ENCODE measurements at regions not wholly inside any gene's neighbourhood (a gene's known extent, or its start where the extent isn't known, plus 50 kb on each side); places are given as distances from the start of the nearest gene placed in this dataset.

DNA sequence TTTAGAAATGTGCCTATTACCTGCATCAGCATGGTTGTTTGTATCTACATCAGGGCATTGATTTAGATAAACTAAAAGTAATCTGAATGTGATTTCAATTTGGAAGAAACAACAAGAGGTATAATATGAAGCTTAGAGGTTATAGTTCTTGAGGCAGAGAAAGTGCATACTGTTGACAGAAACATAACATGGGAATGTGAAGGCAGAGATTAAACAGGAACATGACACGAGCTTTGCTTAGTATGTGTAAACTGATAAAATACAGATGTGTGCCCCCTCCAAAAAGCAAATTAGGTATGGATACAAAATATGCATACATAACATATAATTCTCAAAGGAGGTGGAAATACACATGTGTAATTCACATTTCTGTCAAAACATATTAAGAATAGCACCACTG, 1180.2 kb upstream of the ADGRL3 start:
- no peak for DNase-seq (ENCODE audit: low spot score)

DNA sequence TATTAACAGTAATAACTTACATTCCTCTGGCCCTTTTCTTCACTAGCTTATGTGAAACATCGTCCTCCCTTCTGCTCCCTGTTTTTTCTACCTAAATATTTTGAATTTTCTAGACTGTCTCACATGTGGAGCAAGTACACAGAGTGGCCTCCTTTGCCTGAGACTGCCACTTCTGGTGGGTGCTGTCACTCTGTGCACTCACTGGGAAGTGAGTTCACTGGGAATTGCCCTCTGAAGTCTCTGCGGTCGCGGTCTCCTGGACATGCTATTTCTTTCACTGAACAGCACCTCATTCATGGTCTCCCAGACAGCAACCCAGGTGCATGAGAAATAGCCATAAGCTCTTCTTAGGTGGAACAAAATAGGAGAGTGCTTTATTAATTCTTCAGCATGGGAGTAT, 1179.7 kb upstream of the ADGRL3 start:
- DNase-seq (ENCODE audit: low spot score): no peak

DNA sequence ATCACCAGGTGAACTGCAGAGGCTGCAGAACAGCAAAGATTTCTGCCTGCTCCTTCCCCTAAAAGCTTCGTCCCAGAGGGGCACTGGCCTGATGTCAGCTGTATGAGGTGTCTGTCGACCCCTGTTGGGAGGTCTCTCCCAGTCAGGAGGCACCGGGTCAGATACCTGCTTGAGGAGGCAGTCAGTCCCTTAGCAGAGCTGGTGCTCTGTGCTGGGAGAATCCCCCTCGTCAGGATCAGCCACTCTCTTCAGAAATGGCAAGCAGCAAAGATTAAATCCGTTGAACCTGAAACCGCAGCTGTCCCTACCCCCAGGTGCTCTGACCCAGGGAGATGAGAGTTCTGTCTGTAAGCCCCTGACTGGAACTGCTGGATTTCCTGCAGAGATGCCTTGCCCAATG, 1166.3 kb upstream of the ADGRL3 start:
- no peak for DNase-seq (ENCODE audit: low spot score)

DNA sequence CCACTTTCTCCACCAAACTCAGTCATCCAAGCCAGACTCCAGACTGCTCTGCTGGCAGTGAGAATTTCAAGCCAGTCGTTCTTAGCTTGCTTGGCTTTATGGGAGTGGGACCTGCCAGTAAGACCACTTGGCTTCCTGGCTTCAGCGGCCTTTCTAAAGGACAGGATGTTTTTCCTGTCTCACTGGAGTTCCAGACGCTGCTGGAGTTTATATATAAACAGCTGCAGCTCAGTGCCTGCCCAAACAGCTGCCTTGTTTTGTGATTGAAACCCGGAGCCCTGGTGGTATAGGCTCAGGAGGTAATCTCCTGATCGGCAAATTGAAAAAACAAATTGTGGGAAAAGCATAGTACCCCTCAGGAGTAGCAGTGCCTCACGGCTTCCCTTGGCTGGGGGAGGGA, 1165.8 kb upstream of the ADGRL3 start:
- DNase-seq (ENCODE audit: low spot score): no peak

DNA sequence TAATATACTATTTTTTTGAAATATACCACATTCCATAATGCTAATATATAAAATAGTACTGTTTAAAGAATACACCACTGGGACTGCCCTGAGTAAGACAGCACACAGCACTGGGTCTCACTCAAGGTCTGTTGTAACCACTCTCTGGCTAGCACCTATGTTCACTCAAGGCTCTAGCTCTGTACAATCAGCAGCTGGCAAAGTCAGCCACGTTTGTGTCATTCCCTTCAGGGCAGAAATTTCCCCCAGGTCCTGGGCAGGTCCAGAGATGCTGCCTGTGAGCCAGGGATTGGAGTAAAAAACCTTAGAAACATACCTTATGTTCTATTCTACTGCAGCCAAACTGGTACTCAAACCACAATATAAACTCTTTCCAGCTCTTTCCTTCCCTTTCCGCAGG, 1160.2 kb upstream of the ADGRL3 start:
- no peak for DNase-seq (ENCODE audit: low spot score)

DNA sequence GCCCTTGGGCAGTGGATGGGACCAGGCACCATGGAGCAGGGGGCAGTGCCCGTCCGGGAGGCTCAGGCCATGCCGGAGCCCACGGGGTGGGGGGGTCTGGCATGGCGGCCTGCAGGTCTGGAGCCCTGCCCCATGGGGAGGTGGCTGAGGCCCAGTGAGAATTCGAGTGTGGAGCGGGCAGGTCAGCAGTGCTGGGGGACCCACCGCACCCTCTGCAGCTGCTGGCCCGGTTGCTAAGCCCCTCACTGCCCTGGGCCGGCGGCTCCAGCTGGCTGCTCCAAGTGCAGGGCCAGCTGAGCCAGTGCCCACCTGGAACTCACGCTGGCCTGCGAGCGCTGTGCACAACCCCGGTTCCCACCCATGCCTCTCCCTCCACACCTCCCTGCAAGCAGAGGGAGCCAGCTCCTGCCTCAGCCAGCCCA, 1157.9 kb upstream of the ADGRL3 start:
- DNase-seq (ENCODE audit: low spot score): no peak

DNA sequence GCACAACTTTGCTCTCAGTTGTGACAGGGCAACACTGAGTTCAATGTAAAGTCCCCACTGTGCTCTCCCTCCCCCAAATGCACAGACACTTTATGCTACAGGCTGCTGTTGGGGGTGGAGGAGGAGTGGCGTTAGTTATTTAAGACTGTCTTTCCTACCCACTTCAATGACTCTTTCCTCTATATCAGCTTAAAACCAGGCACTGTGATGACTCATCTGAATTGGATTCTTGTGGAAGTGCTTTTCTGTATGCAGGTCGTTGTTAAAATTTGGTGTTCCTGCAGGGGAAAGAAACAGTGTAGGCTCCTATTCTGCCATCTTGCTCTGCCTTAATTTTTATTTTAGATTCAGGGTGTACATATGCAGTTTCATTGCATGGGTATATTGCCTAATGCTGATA, 1157.2 kb upstream of the ADGRL3 start:
- DNase-seq (ENCODE audit: low spot score): no peak

DNA sequence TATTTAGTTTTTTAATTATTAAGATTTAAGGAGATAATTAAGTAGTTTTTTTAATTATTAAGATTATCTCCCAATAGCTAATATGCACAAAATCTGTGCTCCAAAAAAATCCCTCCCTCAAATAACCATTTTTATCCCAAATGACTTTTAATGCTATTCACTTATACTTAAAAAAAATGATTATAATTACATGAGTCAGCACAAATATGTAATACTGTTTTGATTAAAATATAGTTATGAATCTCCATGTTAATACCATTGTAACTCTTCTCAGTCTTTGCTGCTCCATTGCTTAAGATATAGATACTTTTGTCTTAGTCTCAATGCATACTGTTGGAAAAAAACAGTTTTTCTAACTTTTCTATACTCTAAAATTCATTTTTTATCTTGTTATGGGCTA, 1121.1 kb upstream of the ADGRL3 start:
- DNase-seq (ENCODE audit: low spot score): no peak

DNA sequence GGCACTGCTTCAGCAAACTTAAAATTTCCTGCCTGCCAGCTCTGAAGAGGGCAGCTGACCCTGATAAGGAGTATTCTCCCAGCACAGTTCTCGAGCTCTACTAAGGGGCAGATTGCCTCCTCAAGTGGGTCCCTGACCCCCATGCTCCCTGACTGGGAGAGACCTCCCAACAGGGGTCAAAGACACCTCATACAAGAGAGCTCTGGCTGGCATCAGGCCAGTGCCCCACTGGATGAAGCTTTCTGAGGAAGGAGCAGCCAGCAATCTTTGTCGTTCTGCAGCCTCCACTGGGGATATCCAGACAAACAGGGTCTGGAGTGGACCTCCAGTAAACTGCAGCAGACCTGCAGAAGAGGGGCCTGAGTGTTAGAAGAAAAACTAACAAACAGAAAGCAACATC, 1118.3 kb upstream of the ADGRL3 start:
- no peak for DNase-seq (ENCODE audit: low spot score)

DNA sequence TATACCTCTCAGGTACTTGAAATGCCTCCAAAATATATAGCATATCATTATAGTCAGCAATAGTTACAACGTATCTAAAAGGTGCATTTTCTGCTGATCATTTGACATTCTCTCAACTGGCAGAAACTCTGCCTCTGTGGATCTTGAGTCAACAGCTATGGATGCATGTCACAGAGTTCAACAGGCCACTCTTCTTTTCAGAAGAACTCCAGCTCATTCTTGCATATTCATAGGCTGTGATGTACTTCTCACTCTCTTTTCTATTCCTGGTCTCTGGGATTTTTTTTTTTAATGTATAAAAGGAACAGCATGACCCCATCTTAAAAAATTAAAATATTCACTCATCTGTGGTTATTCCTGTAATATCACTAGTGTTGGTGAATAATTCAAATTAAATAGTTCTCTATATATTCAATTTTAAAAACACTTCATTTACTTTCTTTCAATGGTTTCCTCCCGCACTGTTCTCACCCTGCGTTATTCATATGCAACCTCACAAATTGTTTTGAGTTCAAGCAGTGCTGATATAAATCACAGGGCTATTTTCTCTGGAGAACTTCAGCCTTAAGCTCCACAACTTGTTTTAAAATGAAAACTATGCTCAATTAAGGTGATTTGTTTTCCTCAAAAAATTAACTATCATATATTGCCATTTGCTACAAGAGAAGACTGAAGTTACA, 1111.2 kb upstream of the ADGRL3 start:
- DNase-seq (ENCODE audit: low spot score): no peak

DNA sequence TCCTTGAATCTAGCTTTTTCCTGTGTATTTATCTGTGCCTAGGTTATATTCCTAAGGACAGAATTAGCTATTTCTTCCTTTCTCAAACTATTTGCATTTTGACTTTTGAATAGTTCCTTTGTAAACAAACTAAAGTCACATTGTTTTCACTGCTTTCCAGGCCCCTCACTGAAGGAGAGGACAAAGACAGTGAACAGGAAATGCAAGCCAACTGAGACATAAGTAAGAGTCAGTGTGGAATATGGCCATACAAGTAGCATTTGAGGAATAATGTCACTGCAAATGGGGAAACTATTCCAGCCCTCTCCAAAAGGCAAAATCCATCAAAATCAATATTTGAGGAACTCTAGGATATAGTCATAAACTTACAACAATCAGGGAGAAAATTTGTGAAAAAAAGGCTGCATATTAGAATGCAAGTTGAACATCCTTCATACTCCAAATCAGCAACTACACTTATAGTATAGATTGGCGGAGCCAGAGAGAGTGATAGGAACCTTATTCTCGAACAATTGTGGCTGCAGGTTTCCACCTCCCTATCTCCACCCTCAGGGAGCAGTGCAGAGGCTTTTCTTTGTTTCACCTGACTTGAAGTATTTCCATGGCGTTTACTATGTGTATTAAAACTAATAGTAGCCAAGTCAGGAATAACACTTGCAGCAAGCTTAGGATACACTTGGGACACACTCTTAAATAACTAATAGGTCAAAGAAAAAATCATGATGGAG, 1110.4 kb upstream of the ADGRL3 start:
- DNase-seq (ENCODE audit: low spot score): no peak

DNA sequence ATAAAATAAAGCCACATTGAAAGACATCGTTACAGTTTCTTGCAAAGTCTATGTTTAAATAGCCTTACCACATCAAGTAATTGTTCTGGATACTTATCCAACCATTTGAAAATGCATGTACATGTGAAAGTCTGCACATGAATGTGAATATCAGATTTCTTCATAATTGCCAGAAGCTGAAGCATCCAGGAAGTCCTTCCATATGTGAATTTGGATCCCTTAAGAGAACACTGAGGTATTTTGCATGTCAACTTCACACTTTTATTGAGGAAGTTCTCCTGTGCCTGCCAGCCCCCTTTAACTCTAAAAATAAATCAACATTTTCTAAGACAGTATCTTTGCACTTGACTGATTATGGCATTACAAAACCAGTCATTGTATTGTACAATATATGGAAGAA, 1103.5 kb upstream of the ADGRL3 start:
- DNase-seq (ENCODE audit: low spot score): no peak

DNA sequence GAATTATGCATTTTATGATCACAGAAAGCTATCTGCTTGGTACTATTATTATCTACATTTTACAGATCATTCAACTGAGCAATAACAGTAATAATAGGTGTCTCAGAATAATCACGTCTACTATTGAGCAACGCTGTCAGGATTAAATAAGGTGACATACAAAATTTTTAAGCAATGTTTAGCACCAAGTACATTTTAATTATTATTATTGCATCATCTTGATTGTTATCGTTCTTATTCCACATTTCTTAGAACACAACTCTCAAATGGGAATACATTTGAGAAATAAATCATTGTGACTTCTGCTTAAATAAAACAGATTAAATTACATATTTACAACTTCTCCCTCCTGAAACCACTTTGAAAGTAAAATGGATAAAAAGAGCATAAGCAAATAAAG, 1083.5 kb upstream of the ADGRL3 start:
- no peak for DNase-seq (ENCODE audit: low spot score)

DNA sequence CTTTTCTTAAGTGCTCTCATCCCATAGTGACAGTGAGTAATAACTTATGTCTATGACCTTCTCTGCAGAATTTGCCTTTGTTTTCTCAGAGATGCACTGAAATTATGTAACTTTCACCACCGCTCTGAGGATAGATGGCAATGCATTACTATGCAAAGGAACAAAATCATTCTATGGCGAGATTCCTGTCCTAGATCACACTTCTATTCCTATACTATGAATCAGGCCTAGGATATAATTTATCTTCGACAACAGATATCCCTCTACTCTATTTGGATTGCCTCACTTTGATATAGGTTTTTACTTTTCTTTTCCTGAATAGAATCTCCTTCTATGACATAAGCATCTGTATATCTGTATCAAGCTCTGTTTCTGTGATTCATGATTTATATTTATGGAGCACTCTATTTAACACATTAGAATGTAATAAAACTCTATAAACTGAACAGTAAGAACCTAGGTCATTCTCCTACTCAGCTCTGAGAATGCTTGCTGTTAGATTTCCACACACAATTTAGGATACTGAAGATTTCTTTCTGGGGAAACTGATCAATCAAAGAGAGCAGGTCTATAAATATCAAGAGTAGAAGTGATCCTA, 1082.3 kb upstream of the ADGRL3 start:
- no peak for DNase-seq (ENCODE audit: low spot score)

DNA sequence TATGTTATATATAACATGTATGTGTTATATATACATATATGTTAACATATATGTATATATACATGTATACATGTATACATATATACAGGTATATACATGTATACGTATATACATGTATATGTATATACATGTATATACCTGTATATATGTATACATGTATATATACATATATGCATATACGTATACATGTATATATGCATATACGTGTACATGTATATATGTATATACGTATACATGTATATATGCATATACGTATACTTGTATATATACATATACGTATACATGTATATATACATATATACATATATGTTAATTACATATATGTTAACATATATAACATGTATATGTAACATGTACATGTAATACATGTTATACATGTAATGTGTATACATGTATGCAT, 1077.3 kb upstream of the ADGRL3 start:
- no peak for DNase-seq (ENCODE audit: low spot score)

DNA sequence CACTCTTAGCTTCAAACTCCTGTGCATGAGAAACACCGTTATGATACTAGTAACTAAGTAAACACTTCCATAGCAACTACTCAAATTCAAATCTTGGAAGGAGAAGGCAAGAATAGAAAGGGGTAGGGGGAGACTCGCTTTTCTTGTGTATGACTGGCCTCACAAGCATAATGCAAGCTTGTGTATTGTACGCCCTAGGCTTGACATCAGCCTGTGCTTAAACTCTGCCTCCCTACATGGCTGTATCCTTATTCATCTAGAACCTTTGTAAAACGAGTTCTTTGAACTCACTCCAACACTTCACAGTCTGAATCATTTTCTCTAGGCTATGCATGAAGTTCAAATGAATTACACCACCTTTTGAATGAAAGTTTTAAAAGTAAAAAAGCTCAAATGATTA, 1071.2 kb upstream of the ADGRL3 start:
- DNase-seq (ENCODE audit: low spot score): no peak

DNA sequence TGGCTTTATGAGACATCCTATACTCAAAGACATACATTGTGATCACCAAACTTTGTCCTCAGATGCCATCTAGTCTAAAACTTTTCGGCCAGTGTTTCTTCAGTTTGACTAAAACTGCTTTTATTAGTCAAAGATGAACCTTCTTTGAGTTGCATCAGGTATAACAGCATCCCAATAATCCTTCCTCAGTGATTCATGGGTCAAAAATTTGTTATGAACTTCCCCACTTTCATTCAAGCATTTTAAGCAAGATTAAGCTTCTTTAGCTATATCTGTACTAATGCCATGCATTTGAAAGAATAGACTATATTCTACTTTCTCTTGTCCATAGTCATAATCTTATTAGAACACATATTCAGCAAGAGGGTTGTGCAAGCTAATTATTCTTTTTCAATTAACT, 1070.4 kb upstream of the ADGRL3 start:
- no peak for DNase-seq (ENCODE audit: low spot score)

DNA sequence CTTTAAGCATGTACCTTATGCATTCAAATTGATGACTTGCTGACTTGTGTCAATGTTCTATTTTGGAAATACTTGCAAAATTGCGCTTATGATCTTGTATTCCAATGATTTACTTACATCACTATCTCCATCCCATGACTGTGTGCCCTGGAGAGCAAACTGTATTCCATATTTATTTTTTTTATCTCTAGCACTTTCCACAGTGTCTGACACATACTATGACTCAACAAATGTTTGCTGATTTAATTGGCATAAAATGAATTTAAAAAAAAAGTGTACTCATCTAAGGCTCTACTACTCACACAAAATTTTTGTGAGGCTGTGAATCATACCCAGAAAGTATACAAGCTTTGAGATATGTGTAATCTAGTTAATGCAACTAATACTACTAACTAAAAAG, 1066.8 kb upstream of the ADGRL3 start:
- no peak for DNase-seq (ENCODE audit: low spot score)

DNA sequence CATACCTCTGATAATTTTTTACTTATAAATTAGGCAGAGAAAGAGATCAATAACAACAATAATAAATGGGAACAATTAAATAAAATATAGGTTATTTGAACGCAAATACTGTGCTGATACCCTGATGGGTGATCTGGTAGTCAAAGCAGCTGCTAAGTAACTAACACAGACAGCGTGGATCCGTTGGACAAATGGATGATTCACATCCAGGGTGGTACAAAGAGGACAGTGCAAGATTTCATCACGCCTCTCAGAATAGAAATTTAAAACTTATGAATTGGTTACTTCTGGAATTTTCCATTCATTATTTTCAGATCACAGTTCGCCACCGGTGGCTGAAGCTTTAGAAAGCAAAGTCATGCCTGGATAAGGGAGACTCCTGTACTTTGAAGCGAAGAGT, 1066.0 kb upstream of the ADGRL3 start:
- no peak for DNase-seq (ENCODE audit: low spot score)

DNA sequence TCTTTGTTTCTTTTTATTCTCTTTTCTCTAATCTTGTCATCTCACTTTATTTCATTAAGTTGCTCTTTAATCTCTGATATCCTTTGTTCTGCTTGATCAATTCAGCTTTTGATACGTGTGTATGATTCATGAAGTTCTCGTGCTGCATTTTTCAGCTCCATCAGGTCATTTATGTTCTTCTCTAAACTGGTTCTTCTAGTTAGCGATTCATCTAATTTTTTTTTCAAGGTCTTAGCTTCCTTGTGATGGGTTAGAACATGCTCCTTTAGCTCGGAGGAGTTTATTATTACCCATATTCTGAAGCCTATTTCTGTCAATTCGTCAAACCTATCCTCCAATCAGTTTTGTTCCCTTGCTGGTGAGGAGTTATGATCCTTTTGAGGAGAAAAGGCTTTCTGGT, 1045.0 kb upstream of the ADGRL3 start:
- no peak for DNase-seq (ENCODE audit: low spot score)

DNA sequence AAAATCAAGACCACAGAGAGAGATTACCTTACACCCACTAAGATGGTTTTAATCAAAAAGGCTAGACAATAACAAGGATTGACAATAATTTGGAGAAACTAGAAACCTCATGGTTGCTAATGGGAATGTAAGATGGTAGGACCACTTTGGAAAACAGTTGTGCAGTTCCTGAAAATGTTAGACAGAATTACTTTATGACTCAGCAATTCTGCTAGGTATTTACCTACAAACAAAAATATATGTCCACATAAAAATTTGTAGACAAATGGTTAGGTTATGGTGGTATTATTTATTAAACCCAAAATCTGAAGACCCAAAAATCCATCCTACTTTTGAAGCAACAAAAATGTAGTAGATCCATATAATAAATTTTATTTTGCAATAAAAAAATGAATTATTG, 1027.0 kb upstream of the ADGRL3 start:
- no peak for DNase-seq (ENCODE audit: low spot score)

DNA sequence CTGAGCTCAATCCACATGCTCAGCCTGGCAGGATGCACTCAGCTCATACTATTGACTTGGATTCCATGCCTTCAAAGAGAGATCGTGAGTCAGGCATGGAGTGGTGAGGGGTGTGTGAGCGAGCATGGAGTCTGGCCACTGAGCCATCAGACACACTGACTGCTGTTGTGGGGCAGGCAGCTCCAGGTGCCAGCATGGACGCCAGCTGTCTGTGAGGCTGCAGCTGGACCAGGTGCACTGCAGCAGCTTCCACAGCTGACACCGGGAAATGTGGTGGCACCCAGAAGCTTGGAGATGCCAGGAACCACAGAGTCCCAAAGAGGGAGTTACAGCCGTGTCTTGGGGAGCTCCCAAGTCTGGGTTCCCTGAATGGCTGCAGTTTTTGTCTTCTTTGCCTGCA, 1026.4 kb upstream of the ADGRL3 start:
- no peak for DNase-seq (ENCODE audit: low spot score)

DNA sequence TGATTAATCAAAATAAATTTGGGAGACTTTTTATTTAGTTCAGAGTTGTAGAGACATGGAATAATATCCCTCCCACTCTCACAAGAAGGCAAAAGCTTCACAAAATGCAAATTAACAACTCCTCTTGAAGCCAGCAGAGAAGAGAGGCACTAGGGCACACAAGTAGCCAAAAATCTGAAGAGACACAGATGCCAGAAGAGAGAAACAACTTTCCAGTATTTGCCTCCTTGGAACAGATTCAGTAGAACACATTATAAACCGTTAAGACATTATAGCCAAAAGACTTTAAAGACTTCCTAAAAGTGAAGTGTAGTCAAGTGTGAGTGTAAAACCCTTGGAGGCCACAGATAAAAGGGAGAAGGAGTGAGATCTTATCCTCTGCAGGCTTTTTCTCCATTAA, 1024.9 kb upstream of the ADGRL3 start:
- no peak for DNase-seq (ENCODE audit: low spot score)

DNA sequence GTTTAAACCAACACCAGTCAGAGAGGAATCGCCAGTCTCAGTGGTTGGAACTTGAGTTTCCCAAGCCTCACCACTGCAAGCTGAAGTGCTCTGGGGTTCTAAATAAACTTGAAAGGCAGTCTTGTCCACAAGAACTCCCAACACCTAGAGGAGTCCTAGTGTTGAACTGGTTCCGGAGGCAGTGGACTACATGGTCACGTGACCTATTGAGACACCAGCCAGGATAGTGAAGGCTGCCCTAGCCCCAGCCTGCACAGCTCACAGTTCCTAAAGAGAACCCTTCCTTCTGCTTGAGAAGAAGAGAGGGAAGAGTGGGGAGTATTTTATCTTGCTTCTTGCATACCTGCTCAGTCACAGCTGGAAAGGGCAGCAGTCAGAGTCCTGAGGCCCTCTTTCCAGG, 1012.7 kb upstream of the ADGRL3 start:
- DNase-seq (ENCODE audit: low spot score): no peak

All from LoVo (cell line).